Activated CD4-positive, alpha-beta T cell treated with anti-CD3 and anti-CD28 coated beads, Interleukin-10, Interleukin-2, amounts not matched to agents 100 ng/mL and 50 ng/mL, durations not matched to agents 16 hours and 8 hours (primary cell): ENCODE measurements at regions not wholly inside any gene's neighbourhood (a gene's known extent, or its start where the extent isn't known, plus 50 kb on each side); places are given as distances from the start of the nearest gene placed in this dataset.

Experiments used
- DNase-seq: peaks from one replicate; pipeline ENCODE4 v3.0.0-alpha.2; 2020

DNA sequence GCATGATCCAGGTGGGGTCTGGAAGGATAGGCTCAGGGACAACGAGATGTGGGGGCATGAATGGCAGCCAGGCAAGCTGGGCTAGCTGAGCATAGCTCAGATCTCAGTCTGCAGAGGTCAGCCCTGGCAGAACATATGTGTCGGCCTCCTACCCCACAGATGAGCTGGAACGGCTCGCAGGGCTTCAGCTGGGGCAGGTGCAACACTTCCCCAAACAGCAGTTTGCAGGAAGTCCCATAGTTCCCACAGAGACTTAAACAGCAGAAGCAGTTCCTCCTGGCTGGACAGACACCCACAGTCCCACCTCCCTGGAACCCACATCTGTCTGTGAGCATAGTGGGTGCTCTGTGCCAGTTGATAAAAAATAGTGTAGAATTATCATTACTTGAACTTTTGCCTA lies 404.6 kb downstream of the GADD45G start:
- DNase-seq = no peak

DNA sequence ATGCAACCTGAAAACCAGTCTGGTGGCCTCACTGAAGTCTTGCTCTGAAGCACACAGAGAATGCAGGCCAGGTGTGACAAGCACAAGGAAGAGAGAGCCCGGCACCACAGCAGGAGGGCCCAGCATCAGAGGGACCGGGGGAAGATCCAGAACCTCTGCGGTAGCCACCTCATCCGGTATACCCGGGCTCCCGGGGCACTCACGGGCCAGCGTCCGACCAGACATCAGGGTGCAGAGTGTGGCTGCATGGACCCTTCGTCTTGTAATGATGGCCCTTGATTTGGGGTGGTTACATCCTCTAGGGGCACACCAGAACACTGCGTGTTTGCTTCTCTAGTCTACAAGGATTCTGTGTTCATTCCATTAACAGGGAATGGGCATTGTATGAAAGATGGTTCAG lies 406.0 kb downstream of the GADD45G start:
- DNase-seq = no peak

DNA sequence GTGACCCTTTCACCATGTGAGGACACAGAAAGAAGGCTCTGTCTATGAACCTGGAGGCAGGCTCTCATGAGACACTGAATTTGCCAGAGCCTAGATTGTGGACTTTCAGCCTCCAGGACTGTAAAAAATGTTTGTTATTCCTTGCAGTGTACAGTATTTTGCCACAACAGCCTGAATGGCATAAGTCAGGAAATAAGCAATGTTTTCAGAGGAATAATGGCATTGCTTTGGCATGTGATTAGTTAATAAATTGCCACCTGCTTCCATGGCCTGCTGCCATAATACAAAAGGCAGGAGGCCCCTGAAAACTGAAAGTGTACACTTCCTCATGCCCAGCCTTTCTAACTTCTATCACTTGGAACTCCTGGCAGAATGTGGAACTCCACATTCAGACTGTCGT lies 408.1 kb downstream of the GADD45G start:
- no peak for DNase-seq

- DNase-seq = no peak
Observed at GRCh38 chr9:90013778-90014177, 409.0 kb downstream of the GADD45G start.

- no peak for DNase-seq
Observed at GRCh38 chr9:90014421-90014820, 409.6 kb downstream of the GADD45G start.

GRCh38 chr9:90016272-90016671 lies 411.5 kb downstream of the GADD45G start:
- DNase-seq = no peak

DNA sequence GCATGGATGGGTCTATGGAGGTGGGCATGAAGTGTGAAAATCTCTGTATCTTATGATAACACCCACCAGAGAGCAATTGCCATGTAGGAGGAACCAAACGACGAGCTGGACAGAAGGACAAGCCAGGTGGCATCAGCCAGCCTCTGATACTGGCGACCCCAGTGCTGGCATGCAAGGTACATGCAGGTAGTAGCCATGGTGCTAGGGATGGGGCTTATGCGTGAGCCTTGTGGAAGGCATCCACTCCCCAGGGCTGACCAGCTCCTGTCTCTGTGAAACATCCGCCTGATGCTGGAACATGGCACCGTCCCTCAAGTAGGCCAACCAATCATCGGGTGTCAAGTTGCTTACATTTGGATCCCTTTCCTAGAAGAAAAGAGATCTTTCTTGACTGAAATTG lies 412.9 kb downstream of the GADD45G start:
- no peak for DNase-seq

DNA sequence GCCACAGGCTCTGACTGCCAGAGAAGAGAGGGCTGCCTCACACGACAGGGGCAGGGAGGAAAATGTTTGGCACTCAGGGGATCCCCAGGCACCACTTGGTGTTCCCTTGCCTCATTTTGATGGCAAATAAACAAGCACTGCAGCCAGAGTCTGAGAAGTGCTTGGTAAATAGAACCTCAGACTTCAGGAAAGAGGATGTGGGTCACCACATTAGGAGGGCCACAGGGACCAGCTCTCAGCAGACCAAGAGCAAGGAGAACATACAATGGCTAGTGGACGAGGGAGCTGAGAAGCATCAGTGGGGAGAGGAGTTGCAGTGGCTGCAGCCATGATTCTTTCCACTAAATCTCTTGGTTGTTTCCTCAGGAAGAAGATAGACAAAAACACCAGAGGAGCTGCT lies 413.9 kb downstream of the GADD45G start:
- DNase-seq = no peak

DNA sequence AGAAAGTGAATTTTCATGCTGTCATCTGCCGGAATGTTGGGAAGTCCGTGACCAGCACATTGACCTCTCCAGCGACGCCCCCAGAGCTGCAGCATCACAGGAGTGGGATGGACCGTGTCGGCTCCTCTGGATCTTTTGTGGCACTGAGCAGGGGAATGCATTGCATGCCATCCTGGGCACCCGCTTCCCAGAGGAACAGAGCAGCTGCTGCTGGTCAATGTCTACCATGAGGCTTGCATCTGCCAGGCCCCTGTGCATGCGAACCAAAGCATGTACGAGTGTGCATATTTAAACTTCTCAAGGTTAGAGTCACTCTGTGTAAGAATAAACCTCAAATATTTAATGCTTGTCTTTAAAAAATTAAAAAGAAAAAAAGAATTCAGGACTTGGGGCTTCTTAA lies 414.8 kb downstream of the GADD45G start:
- DNase-seq = no peak

DNA sequence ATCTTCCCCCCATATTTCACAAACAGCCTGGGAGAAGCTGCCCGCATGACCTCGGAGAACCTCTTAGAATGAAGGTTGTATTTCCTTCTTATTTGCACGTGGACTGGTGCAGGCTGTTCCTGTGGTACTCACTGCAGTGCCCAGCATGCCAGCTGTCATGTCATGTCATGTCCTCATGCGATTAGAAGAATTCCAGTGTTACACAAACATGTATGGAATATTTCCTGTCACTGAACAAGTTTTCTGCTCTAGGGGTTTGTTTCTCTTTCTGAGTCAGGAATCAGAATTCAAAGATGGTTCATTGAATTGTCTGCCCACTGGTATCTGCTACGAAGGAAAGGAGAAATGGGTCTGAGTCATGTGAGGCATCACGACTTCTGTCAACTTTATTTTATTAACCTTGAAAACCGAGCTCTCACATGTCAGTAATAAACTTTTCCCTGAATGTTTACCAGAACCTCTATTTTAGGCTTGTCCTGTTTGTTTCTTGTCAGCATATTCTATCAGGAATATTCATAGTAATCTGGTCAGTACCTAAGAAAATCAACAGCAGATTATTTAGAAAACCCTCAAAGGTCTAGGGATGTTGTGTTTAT lies 415.6 kb downstream of the GADD45G start:
- no peak for DNase-seq

DNA sequence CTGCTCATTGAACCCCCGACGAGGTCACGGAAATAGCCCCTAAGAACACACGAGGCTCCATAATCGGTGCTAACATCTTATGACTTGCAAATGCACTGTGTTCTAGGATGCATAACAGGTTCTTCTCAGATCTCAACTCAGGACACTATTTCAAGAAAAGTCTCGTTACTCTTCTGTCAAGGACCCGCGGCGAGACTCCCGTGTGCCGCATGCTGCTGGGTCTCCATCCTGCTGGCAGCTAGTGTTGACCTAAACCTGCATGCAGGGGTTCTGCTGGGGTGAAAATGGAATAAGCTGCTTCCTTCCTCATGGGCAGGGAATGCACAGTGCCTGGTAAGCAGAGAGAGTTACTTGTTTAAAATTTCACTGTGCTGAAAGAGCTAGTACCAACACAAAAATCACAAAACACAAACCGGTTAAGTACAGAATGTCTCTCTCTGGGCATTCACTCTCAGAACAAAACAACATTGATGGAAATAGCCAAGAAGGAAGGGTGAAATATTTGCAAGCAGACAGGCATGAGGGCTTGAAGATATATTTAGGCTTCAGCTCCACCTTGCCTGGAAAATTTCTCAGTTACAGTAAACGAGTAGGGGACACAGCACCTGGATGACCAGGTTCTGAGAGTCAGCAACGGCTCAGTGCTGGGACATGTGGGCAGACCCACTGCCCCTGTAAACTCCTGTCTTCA lies 416.5 kb downstream of the GADD45G start:
- DNase-seq = no peak

- no peak for DNase-seq
Observed at GRCh38 chr9:90022474-90022873, 417.7 kb downstream of the GADD45G start.

GRCh38 chr9:90023861-90024260 lies 419.0 kb downstream of the GADD45G start:
- no peak for DNase-seq

DNA sequence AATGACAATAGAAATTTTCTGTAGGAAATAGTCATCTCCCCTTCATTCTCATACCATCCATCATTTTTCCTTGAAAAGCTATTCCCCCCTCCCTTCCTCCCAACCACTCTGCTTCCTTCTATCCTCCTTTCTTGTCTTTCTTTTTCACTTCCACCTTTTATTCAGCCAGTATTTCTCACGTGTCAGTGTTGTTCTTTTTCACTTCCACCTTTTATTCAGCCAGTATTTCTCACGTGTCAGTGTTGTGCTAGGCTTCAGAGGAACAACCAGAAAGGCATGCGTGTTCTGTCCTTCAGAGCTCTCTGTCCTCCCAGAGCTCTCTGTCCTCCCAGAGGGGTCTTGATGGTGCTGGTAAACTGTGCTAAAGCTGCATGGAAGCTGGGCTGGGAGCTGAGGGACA lies 419.6 kb downstream of the GADD45G start:
- DNase-seq = no peak

DNA sequence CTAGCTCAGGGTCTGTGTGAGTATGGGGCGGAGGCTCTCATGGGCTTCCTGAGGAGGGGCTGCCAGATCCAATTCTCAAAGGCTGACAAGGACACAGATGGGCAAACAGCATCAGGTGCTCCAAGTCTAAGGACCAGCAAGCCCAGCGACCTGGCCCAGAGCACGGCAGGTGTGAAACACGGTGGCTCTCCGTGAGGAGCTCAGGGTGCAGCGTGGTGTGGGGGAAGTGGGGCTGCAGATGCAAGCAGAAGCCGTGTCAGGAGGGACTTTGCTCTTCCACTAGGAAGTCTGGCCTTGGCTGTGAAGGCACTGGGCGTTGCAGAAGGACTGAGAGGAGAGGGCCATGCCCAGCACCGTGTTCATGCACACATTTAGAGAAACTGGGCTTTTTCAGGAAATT lies 420.0 kb downstream of the GADD45G start:
- DNase-seq = no peak

- DNase-seq = no peak
Observed at GRCh38 chr9:90025816-90026215, 421.0 kb downstream of the GADD45G start.

- DNase-seq = no peak
Observed at GRCh38 chr9:90027296-90027790, 422.5 kb downstream of the GADD45G start.

GRCh38 chr9:90029386-90029785 lies 424.6 kb downstream of the GADD45G start:
- DNase-seq = no peak

DNA sequence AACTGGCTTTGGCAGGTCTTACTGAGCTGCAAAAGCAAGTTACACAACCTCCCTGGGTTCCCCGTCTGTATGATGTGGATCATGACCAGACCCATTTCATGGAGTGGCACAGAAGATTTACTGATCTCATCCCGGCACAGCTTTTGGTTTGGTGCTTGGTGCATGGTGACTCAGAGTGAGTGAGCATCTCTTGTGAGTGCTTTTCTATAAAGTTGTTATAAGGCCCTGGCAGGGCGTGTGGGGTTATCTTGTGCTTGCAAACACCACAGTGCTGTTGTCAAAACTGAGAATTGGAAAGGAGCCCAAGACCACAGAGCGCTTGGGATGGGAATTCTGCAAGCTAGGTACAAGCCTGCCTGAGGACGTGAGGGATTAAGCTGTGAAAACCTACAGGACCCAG lies 425.2 kb downstream of the GADD45G start:
- DNase-seq = no peak

DNA sequence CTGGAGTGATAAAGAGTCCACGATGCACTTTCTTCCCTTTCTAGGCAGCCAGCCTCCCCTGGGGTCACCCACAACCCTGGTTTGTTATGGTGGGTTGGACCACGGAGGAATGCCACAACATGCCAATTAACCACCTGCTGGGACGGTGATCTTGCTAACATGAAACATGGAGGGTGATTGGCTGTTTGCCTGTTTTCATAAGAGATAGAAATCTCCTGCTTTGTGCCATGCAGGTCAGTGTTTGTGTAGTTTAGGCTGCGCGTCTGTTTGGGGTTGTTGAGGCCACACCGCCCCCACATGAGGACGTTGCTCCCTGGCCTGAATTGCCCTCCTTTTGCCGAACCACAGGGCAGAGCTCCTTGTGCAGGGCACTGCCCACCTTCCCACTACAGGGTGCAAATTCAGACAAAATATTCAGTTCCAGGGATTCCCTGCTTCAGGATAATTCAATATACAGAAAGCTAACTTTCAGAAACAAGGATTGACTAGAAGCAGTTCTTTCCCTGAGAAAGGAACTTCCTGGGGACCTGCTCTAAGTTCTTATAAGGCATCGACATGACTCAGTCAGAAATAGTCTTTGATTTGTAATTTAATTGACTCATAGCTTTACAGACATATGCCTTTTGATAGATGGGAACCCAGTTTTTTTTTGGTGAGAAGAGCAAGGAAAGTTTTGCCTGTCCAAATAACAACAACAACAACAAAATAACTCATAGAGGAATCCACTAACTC lies 427.6 kb downstream of the GADD45G start:
- DNase-seq = no peak

GRCh38 chr9:90033028-90033650 lies 428.3 kb downstream of the GADD45G start:
- DNase-seq = no peak

GRCh38 chr9:90034071-90034470 lies 429.3 kb downstream of the GADD45G start:
- no peak for DNase-seq

DNA sequence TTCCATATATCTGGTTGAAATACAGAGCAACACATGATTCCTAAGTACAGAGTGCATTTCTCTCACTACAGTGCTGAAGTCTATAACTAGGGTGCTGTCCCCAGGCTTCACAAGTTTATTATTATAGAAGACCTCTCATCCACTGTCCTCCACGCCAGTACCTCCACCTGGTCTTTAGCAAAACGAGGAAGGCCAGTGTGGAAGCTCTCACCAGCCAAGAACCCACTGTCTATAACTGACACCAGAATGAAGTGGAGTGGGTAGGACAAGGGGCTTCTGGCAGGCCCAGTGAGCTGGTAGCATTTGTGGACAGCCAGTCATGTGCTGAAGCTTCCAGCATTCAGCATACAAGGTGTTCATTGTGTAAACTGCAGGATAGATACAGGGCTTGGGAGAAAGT lies 430.7 kb downstream of the GADD45G start:
- DNase-seq = no peak
